Activated T-helper 17 cell treated with anti-CD3 and anti-CD28 coated beads, Interleukin-2, amount 50 U/mL, for 72 hours (primary cell): ENCODE measurements at regions not wholly inside any gene's neighbourhood (a gene's known extent, or its start where the extent isn't known, plus 50 kb on each side); places are given as distances from the start of the nearest gene placed in this dataset.

Experiments used
- ATAC-seq: fragments of 150-1000 bp; cut with Tn5 transposase; replicated peaks from 2 replicates; pipeline ENCODE4 v1.10.0; 2021; ENCODE audit warnings: mild to moderate bottlenecking, moderate library complexity
- H3K27ac Mint-ChIP-seq: one replicate; pipeline ENCODE4 v1.8.0; 2022; ENCODE audit warnings: mixed read lengths
- H3K27me3 Mint-ChIP-seq: one replicate; pipeline ENCODE4 v1.8.0; 2022; ENCODE audit warnings: mixed read lengths
- H3K36me3 Mint-ChIP-seq: one replicate; pipeline ENCODE4 v1.8.0; 2022; ENCODE audit warnings: low read depth, mild to moderate bottlenecking, mixed read lengths
- H3K4me1 Mint-ChIP-seq: one replicate; pipeline ENCODE4 v1.8.0; 2022; ENCODE audit warnings: mixed read lengths
- H3K4me3 Mint-ChIP-seq: one replicate; pipeline ENCODE4 v1.8.0; 2022; ENCODE audit warnings: mild to moderate bottlenecking, mixed read lengths
- H3K9me3 Mint-ChIP-seq: one replicate; pipeline ENCODE4 v1.8.0; 2022; ENCODE audit warnings: mixed read lengths

GRCh38 chr6:54698974-54699373 lies 147.6 kb upstream of the FAM83B start:
- ATAC-seq = no peak
- no peaks in the 10 kb centered on the region for H3K36me3 Mint-ChIP-seq
- H3K4me1 Mint-ChIP-seq = no peaks in the 10 kb centered on the region
- no peak overlapping the region for H3K4me3 Mint-ChIP-seq
- H3K9me3 Mint-ChIP-seq = no peaks in the 10 kb centered on the region
- H3K27me3 Mint-ChIP-seq = no peaks in the 10 kb centered on the region
- no peak overlapping the region for H3K27ac Mint-ChIP-seq

- H3K27ac Mint-ChIP-seq = no peak overlapping the region
- no peaks in the 10 kb centered on the region for H3K9me3 Mint-ChIP-seq
- H3K27me3 Mint-ChIP-seq = no peaks in the 10 kb centered on the region
- H3K4me3 Mint-ChIP-seq = no peak overlapping the region
- no peak for ATAC-seq
- H3K4me1 Mint-ChIP-seq = no peaks in the 10 kb centered on the region
- no peaks in the 10 kb centered on the region for H3K36me3 Mint-ChIP-seq
Measured at GRCh38 chr6:54700158-54700557, 146.4 kb upstream of the FAM83B start.

- no peaks in the 10 kb centered on the region for H3K36me3 Mint-ChIP-seq
- ATAC-seq = no peak
- no peak overlapping the region for H3K27ac Mint-ChIP-seq
- no peaks in the 10 kb centered on the region for H3K4me1 Mint-ChIP-seq
- H3K27me3 Mint-ChIP-seq = no peaks in the 10 kb centered on the region
- H3K4me3 Mint-ChIP-seq = no peak overlapping the region
- H3K9me3 Mint-ChIP-seq = no peaks in the 10 kb centered on the region
Measured at GRCh38 chr6:54702772-54703171, 143.8 kb upstream of the FAM83B start.

- ATAC-seq = no peak
- Mint-ChIP-seq H3K36me3 (no peaks in the 10 kb centered on the region), H3K27ac (no peak overlapping the region), H3K4me1 (no peaks in the 10 kb centered on the region), H3K27me3 (no peaks in the 10 kb centered on the region), H3K9me3 (no peaks in the 10 kb centered on the region), H3K4me3 (no peak overlapping the region)
Measured at GRCh38 chr6:54706391-54706790, 140.2 kb upstream of the FAM83B start.

GRCh38 chr6:54706844-54707605 lies 139.5 kb upstream of the FAM83B start:
- no peaks in the 10 kb centered on the region for H3K27me3 Mint-ChIP-seq
- no peak overlapping the region for H3K4me3 Mint-ChIP-seq
- H3K27ac Mint-ChIP-seq = no peak overlapping the region
- no peaks in the 10 kb centered on the region for H3K4me1 Mint-ChIP-seq
- H3K36me3 Mint-ChIP-seq = no peaks in the 10 kb centered on the region
- ATAC-seq = no peak
- H3K9me3 Mint-ChIP-seq = no peaks in the 10 kb centered on the region

- H3K4me1 Mint-ChIP-seq = no peaks in the 10 kb centered on the region
- no peak overlapping the region for H3K4me3 Mint-ChIP-seq
- H3K27ac Mint-ChIP-seq = no peak overlapping the region
- no peak for ATAC-seq
- H3K9me3 Mint-ChIP-seq = no peaks in the 10 kb centered on the region
- no peaks in the 10 kb centered on the region for H3K36me3 Mint-ChIP-seq
- H3K27me3 Mint-ChIP-seq = no peaks in the 10 kb centered on the region
Measured at GRCh38 chr6:54710456-54710855, 136.1 kb upstream of the FAM83B start.

- Mint-ChIP-seq H3K27ac (no peak overlapping the region), H3K27me3 (no peaks in the 10 kb centered on the region), H3K36me3 (no peaks in the 10 kb centered on the region), H3K4me3 (no peak overlapping the region), H3K9me3 (no peaks in the 10 kb centered on the region), H3K4me1 (no peaks in the 10 kb centered on the region)
- no peak for ATAC-seq
Measured at GRCh38 chr6:54716010-54716409, 130.6 kb upstream of the FAM83B start.

GRCh38 chr6:54716877-54717276 lies 129.7 kb upstream of the FAM83B start:
- ATAC-seq = no peak
- Mint-ChIP-seq H3K4me3 (no peak overlapping the region), H3K36me3 (no peaks in the 10 kb centered on the region), H3K27ac (no peak overlapping the region), H3K27me3 (no peaks in the 10 kb centered on the region), H3K9me3 (no peaks in the 10 kb centered on the region), H3K4me1 (no peaks in the 10 kb centered on the region)

GRCh38 chr6:54717849-54718455 lies 128.6 kb upstream of the FAM83B start:
- Mint-ChIP-seq H3K27me3 (no peaks in the 10 kb centered on the region), H3K9me3 (no peaks in the 10 kb centered on the region), H3K4me3 (no peak overlapping the region), H3K4me1 (no peaks in the 10 kb centered on the region), H3K36me3 (no peaks in the 10 kb centered on the region), H3K27ac (no peak overlapping the region)
- ATAC-seq = peak; percentile 39

GRCh38 chr6:54718541-54719023 lies 128.0 kb upstream of the FAM83B start:
- no peak for ATAC-seq
- H3K4me1 Mint-ChIP-seq = no peaks in the 10 kb centered on the region
- no peak overlapping the region for H3K4me3 Mint-ChIP-seq
- no peaks in the 10 kb centered on the region for H3K36me3 Mint-ChIP-seq
- H3K27me3 Mint-ChIP-seq = no peaks in the 10 kb centered on the region
- no peaks in the 10 kb centered on the region for H3K9me3 Mint-ChIP-seq
- H3K27ac Mint-ChIP-seq = no peak overlapping the region

GRCh38 chr6:54719131-54719530 lies 127.4 kb upstream of the FAM83B start:
- Mint-ChIP-seq H3K27ac (no peak overlapping the region), H3K4me1 (no peaks in the 10 kb centered on the region), H3K9me3 (no peaks in the 10 kb centered on the region), H3K27me3 (no peaks in the 10 kb centered on the region), H3K36me3 (no peaks in the 10 kb centered on the region), H3K4me3 (no peak overlapping the region)
- no peak for ATAC-seq

- no peak for ATAC-seq
- H3K27me3 Mint-ChIP-seq = no peaks in the 10 kb centered on the region
- H3K27ac Mint-ChIP-seq = no peak overlapping the region
- no peaks in the 10 kb centered on the region for H3K36me3 Mint-ChIP-seq
- no peak overlapping the region for H3K4me3 Mint-ChIP-seq
- no peaks in the 10 kb centered on the region for H3K4me1 Mint-ChIP-seq
- H3K9me3 Mint-ChIP-seq = no peaks in the 10 kb centered on the region
Measured at GRCh38 chr6:54719633-54720032, 126.9 kb upstream of the FAM83B start.

- no peaks in the 10 kb centered on the region for H3K27me3 Mint-ChIP-seq
- H3K36me3 Mint-ChIP-seq = no peaks in the 10 kb centered on the region
- H3K4me1 Mint-ChIP-seq = no peaks in the 10 kb centered on the region
- no peak overlapping the region for H3K4me3 Mint-ChIP-seq
- no peak overlapping the region for H3K27ac Mint-ChIP-seq
- H3K9me3 Mint-ChIP-seq = no peaks in the 10 kb centered on the region
- no peak for ATAC-seq
Measured at GRCh38 chr6:54722328-54722727, 124.2 kb upstream of the FAM83B start.

GRCh38 chr6:54729716-54730115 lies 116.9 kb upstream of the FAM83B start:
- Mint-ChIP-seq H3K9me3 (peaks cover 11% of the 10 kb centered on the region), H3K4me1 (no peaks in the 10 kb centered on the region), H3K27me3 (no peaks in the 10 kb centered on the region), H3K4me3 (no peak overlapping the region), H3K27ac (no peak overlapping the region), H3K36me3 (no peaks in the 10 kb centered on the region)
- no peak for ATAC-seq

- no peaks in the 10 kb centered on the region for H3K27me3 Mint-ChIP-seq
- no peak overlapping the region for H3K27ac Mint-ChIP-seq
- H3K4me1 Mint-ChIP-seq = no peaks in the 10 kb centered on the region
- H3K36me3 Mint-ChIP-seq = no peaks in the 10 kb centered on the region
- H3K9me3 Mint-ChIP-seq = peaks cover 16% of the 10 kb centered on the region
- ATAC-seq = no peak
- H3K4me3 Mint-ChIP-seq = no peak overlapping the region
Measured at GRCh38 chr6:54730767-54731630, 115.6 kb upstream of the FAM83B start.
